PC-9 (cell line): ENCODE measurements at regions not wholly inside any gene's neighbourhood (a gene's known extent, or its start where the extent isn't known, plus 50 kb on each side); places are given as distances from the start of the nearest gene placed in this dataset.

Experiments used
- BruUV-seq: library from RNA; stranded (reverse); fragments of 400-500 nt; replicated peaks from 2 replicates; lab custom pipeline; 2021; lab: Mats Ljungman, UMichigan
- CTCF ChIA-PET: fragments of 300-600 bp; sonication (Branson Sonifier 250); formaldehyde crosslinking; loops from one replicate; lab custom pipeline; 2022; ENCODE audit warnings: antibody characterized with exemption; lab: Charles Lee
- POLR2A ChIA-PET: fragments of 300-600 bp; sonication (Branson Sonifier 250); formaldehyde crosslinking; loops from one replicate; lab custom pipeline; 2022; ENCODE audit warnings: antibody characterized with exemption; ENCODE audit not compliant: unreplicated experiment; lab: Charles Lee
- DNase-seq, 2 experiments: peaks; one replicate each; pipeline versions ENCODE4 v3.0.0 to v3.0.0-alpha.2; 2015 to 2022; ENCODE audit warnings: mixed read lengths in 1 of 2
- H2AFZ ChIP-seq: fragments of 200-600 bp; sonication (generic); 2 replicates; pipeline ENCODE4 v1.8.1; 2017; ENCODE audit warnings: antibody characterized with exemption
- H3F3A ChIP-seq: fragments of 200-600 bp; sonication (generic); 2 replicates; pipeline ENCODE4 v1.8.1; 2017; ENCODE audit warnings: antibody characterized with exemption, mild to moderate bottlenecking, low read depth; ENCODE audit not compliant: insufficient read depth
- H3K27ac ChIP-seq: fragments of 200-600 bp; sonication (generic); 2 replicates; pipeline ENCODE4 v1.6.1; 2016; ENCODE audit warnings: mixed run types
- H3K27me3 ChIP-seq: fragments of 200-600 bp; sonication (generic); 2 replicates; pipeline ENCODE4 v1.6.1; 2016; ENCODE audit warnings: low read depth, mixed run types; ENCODE audit not compliant: insufficient read depth
- H3K36me3 ChIP-seq: fragments of 200-600 bp; sonication (generic); 2 replicates; pipeline ENCODE4 v1.6.1; 2016; ENCODE audit warnings: low read depth, mixed run types
- H3K4me1 ChIP-seq: fragments of 200-600 bp; sonication (generic); replicated peaks from 2 replicates; pipeline ENCODE4 v1.6.1; 2016; ENCODE audit warnings: mixed run types; ENCODE audit not compliant: insufficient read depth
- H3K4me2 ChIP-seq: fragments of 200-600 bp; sonication (generic); 2 replicates; pipeline ENCODE4 v1.6.1; 2017; ENCODE audit warnings: mixed run types
- H3K4me3 ChIP-seq: fragments of 200-600 bp; sonication (generic); 2 replicates; pipeline ENCODE4 v1.6.1; 2016; ENCODE audit warnings: mixed run types
- H3K79me2 ChIP-seq: fragments of 200-600 bp; sonication (generic); 2 replicates; pipeline ENCODE4 v1.6.1; 2017; ENCODE audit warnings: low read depth, mixed run types
- H3K9me2 ChIP-seq: fragments of 200-600 bp; sonication (generic); 2 replicates; pipeline ENCODE4 v1.8.1; 2017; ENCODE audit warnings: mild to moderate bottlenecking; ENCODE audit not compliant: insufficient read depth
- H3K9me3 ChIP-seq: fragments of 200-600 bp; sonication (generic); 2 replicates; pipeline ENCODE4 v1.8.1; 2016; ENCODE audit warnings: low read depth; ENCODE audit not compliant: insufficient read depth
- H4K20me1 ChIP-seq: fragments of 200-600 bp; sonication (generic); 2 replicates; pipeline ENCODE4 v1.8.1; 2017; ENCODE audit not compliant: insufficient read depth
- EZH2 ChIP-seq: fragments of 200-600 bp; sonication (generic); IDR thresholded peaks from 2 replicates; pipeline ENCODE4 v1.8.0; 2017; ENCODE audit warnings: antibody characterized with exemption, low read depth
- intact Hi-C: fragments of 100-400 bp; cut with micrococcal nuclease; formaldehyde crosslinking; loops from one replicate; pipeline ENCODE4 v1.10.0; 2022; ENCODE audit not compliant: unreplicated experiment
- TF ChIP-seq, protein P1 (sequence below): fragments of 200-600 bp; sonication (generic); conservative IDR thresholded peaks from 2 replicates; pipeline ENCODE4 v1.6.1; 2017; ENCODE audit warnings: mixed run types, antibody characterized with exemption, mild to moderate bottlenecking, moderate library complexity

DNA sequence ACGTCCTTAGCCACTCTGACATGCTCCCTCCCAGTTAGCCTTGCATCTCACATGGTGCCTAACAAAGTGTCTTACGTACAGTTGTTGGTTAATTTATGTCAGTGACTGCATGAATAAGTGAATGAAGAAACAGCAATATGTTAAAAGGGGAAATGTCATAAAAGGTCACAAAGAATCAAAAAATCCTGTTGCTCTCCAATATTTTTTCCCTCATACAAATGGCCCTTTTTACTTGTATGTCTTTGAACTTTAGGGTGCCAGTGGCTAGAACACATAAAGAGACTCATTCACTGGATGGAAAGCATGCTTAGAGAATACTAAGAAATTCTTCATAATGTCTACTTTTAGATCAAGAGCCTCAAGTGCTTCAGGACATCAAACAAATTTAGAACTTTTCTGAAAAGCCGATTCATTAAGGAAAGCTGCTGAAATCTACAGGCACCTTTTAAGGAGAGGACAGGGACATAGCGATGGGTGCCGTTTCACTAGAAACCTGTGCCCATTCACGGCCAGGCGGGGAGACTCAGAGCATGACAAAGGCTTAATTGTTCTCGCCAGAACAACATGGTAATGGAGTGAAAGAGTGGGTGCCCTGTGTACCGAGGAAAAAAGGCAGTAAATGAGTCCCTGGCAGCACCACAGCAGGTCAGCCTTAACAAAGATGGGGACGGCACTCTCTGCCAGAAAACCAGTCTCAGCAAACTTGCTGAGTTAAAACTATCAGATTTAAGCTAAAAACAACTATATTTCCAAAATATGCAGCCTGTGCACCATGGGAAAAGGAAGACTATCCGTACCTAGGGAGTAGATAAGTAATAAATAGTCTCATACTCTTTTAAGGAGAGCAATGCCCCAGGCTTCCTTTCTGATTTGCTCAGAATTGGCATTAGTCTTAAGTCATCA, 71.6 kb upstream of the SPTBN1 start:
- no peaks in the 10 kb centered on the region for H3K79me2 ChIP-seq
- ChIA-PET CTCF (no interaction called here), POLR2A (no interaction called here)

DNA sequence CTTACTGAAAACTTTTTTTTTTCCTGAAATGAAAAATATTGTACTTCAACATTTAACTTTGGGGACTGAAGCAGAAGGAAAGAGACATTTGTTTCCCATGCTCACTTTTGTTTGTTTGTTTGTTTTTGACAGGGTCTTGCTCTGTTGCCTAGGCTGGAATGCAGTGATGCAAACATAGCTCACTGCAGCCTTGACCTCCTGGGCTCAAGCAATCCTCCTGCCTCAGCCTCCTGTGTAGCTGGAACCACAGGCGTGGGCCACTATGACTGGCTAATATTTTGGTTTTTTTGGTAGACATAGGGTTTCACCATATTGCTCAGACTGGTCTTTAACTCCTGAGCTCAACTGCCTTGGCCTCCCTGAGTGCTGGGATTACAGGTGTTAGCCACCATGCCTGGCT, 70.9 kb upstream of the SPTBN1 start:
- H3K4me2 ChIP-seq, result no peak overlapping the region
- H3K36me3 ChIP-seq, result no peaks in the 10 kb centered on the region
- no peak overlapping the region for H3K27ac ChIP-seq
- H3K4me1 ChIP-seq, result no peaks in the 10 kb centered on the region
- ChIA-PET POLR2A (no interaction called here), CTCF (no interaction called here)
- no peaks in the 10 kb centered on the region for H4K20me1 ChIP-seq
- H2AFZ ChIP-seq, result no peak overlapping the region
- no peaks in the 10 kb centered on the region for H3K27me3 ChIP-seq
- H3K4me3 ChIP-seq, result no peak overlapping the region
- intact Hi-C loops, result no loop called here
- DNase-seq, result no peak
- H3K9me3 ChIP-seq, result no peaks in the 10 kb centered on the region
- no TSS peak for BruUV-seq
- TF ChIP-seq, protein P1, sequence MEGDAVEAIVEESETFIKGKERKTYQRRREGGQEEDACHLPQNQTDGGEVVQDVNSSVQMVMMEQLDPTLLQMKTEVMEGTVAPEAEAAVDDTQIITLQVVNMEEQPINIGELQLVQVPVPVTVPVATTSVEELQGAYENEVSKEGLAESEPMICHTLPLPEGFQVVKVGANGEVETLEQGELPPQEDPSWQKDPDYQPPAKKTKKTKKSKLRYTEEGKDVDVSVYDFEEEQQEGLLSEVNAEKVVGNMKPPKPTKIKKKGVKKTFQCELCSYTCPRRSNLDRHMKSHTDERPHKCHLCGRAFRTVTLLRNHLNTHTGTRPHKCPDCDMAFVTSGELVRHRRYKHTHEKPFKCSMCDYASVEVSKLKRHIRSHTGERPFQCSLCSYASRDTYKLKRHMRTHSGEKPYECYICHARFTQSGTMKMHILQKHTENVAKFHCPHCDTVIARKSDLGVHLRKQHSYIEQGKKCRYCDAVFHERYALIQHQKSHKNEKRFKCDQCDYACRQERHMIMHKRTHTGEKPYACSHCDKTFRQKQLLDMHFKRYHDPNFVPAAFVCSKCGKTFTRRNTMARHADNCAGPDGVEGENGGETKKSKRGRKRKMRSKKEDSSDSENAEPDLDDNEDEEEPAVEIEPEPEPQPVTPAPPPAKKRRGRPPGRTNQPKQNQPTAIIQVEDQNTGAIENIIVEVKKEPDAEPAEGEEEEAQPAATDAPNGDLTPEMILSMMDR, result no peak
- no peak for TF ChIP-seq EZH2
- H3K9me2 ChIP-seq, result no peaks in the 10 kb centered on the region
- no peaks in the 10 kb centered on the region for H3F3A ChIP-seq
- H3K79me2 ChIP-seq, result no peaks in the 10 kb centered on the region

More for the DNA sequence above, 71.6 kb upstream of the SPTBN1 start:
- BruUV-seq, result no TSS peak
- no peak overlapping the region for H2AFZ ChIP-seq
- no peak for DNase-seq
- intact Hi-C loops, result no loop called here
- no peaks in the 10 kb centered on the region for H3F3A ChIP-seq
- H3K36me3 ChIP-seq, result no peaks in the 10 kb centered on the region
- H3K4me3 ChIP-seq, result no peak overlapping the region
- TF ChIP-seq, protein P1, result no peak
- no peak for TF ChIP-seq EZH2
- H3K27me3 ChIP-seq, result no peaks in the 10 kb centered on the region
- no peaks in the 10 kb centered on the region for H3K4me1 ChIP-seq
- no peaks in the 10 kb centered on the region for H4K20me1 ChIP-seq
- H3K9me3 ChIP-seq, result no peaks in the 10 kb centered on the region
- no peak overlapping the region for H3K4me2 ChIP-seq
- no peaks in the 10 kb centered on the region for H3K9me2 ChIP-seq
- H3K27ac ChIP-seq, result no peak overlapping the region

DNA sequence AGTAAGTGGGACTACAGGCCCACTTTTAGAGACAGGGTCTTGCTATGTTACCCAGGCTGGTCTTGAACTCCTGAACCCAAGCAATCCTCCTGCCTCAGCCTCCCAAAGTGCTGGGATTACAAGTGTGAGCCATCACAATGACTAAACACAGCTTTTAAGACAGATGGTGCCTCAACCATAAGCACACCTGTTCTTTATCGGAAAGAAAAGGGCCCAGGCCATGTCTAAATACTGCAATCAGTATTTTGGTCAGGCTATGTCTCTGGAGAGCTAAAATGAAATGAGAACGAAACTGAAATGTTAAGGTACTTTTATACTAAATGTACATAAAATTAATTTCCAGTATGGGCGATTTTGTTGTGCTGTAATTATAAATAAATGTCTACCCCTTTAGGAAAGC, 69.5 kb upstream of the SPTBN1 start:
- H3K36me3 ChIP-seq, result no peaks in the 10 kb centered on the region
- no peak overlapping the region for H3K4me3 ChIP-seq
- H3K27ac ChIP-seq, result no peak overlapping the region
- TF ChIP-seq, protein P1, result no peak
- no TSS peak for BruUV-seq
- CTCF ChIA-PET, result no interaction called here
- intact Hi-C loops, result no loop called here
- H3K79me2 ChIP-seq, result no peaks in the 10 kb centered on the region
- no peaks in the 10 kb centered on the region for H3K9me3 ChIP-seq
- POLR2A ChIA-PET, result no interaction called here
- no peaks in the 10 kb centered on the region for H3K4me1 ChIP-seq
- no peaks in the 10 kb centered on the region for H3K9me2 ChIP-seq
- no peaks in the 10 kb centered on the region for H3K27me3 ChIP-seq
- DNase-seq, result no peak
- no peak overlapping the region for H3K4me2 ChIP-seq
- no peaks in the 10 kb centered on the region for H4K20me1 ChIP-seq
- no peak overlapping the region; the same call in 1 of the 2 replicates for H2AFZ ChIP-seq
- no peaks in the 10 kb centered on the region for H3F3A ChIP-seq
